Endothelial cell of umbilical vein (primary cell): ENCODE measurements at regions not wholly inside any gene's neighbourhood (a gene's known extent, or its start where the extent isn't known, plus 50 kb on each side); places are given as distances from the start of the nearest gene placed in this dataset.

ENCODE experiments used
- BruUV-seq: library from RNA; stranded (reverse); fragments of 400-500 nt; replicated peaks from 2 replicates; lab custom pipeline; 2021; lab: Mats Ljungman, UMichigan
- CTCF ChIA-PET: fragments of 300-600, 350-600 bp; sonication (Branson Sonifier 250); formaldehyde crosslinking; loops from one replicate; lab custom pipeline; 2021; ENCODE audit warnings: antibody characterized with exemption, inconsistent platforms; lab: Charles Lee
- POLR2A ChIA-PET: fragments of 300-600, 350-600 bp; sonication (Branson Sonifier 250); formaldehyde crosslinking; loops from one replicate; lab custom pipeline; 2021; ENCODE audit warnings: antibody characterized with exemption, inconsistent platforms; lab: Charles Lee
- DNase-seq: peaks from one replicate; pipeline ENCODE4 v3.0.0-alpha.2; 2011; ENCODE audit warnings: low read depth, low spot score
- FAIRE-seq: peaks from 2 replicates; lab custom pipeline; 2011; peaks lifted over from hg19 to GRCh38; lab: Jason Lieb, UNC
- H2AFZ ChIP-seq: 2 replicates; pipeline ENCODE4 v1.6.0; 2012; ENCODE audit warnings: low read depth, low read length, control low read depth, inconsistent platforms
- H3K27ac ChIP-seq: 2 replicates; pipeline ENCODE4 v1.5.1; 2011; ENCODE audit warnings: low read depth, mild to moderate bottlenecking, control low read depth, low read length, moderate library complexity; ENCODE audit not compliant: insufficient read depth
- H3K27me3 ChIP-seq, 2 experiments: 2 replicates each; pipeline versions ENCODE4 v1.6.0 to v1.6.1; 2011; ENCODE audit warnings: low read length in 2 of 2, mixed read lengths in 1 of 2; ENCODE audit not compliant: control insufficient read depth in 2 of 2, insufficient read depth in 2 of 2
- H3K36me3 ChIP-seq, 2 experiments: 2 replicates in 1 of 2; 3 replicates in 1 of 2; pipeline ENCODE4 v1.5.1; 2011; ENCODE audit warnings: low read length in 2 of 2, mild to moderate bottlenecking in 1 of 2, moderate library complexity in 1 of 2; ENCODE audit not compliant: control insufficient read depth in 2 of 2, insufficient read depth in 2 of 2; ENCODE audit errors: extremely low read depth in 1 of 2
- H3K4me1 ChIP-seq: 3 replicates; pipeline ENCODE4 v1.5.1; 2011; ENCODE audit warnings: mild to moderate bottlenecking, low read length; ENCODE audit not compliant: control insufficient read depth, insufficient read depth; ENCODE audit errors: extremely low read depth
- H3K4me2 ChIP-seq: 2 replicates; pipeline ENCODE4 v1.6.1; 2011; ENCODE audit warnings: low read length, control low read depth, mixed read lengths; ENCODE audit not compliant: insufficient read depth
- H3K4me3 ChIP-seq, 3 experiments: fragments of 200-600 bp in 1 of 3; sonication (generic), shearing (Covaris generic) in 1 of 3; replicated peaks in 1 of 3; 2 replicates each; pipeline ENCODE4 v1.5.1; 2011 to 2016; ENCODE audit warnings: control low read depth in 3 of 3, low read length in 3 of 3, mild to moderate bottlenecking in 2 of 3, inconsistent platforms in 1 of 3, low read depth in 1 of 3, moderate library complexity in 1 of 3; ENCODE audit not compliant: insufficient read depth in 1 of 3
- H3K79me2 ChIP-seq: 2 replicates; pipeline ENCODE4 v1.6.0; 2012; ENCODE audit warnings: low read length, inconsistent platforms; ENCODE audit not compliant: control insufficient read depth, insufficient read depth
- H3K9ac ChIP-seq: replicated peaks from 2 replicates; pipeline ENCODE3; 2011; ENCODE audit warnings: low read length, control low read depth; ENCODE audit not compliant: insufficient read depth; ENCODE audit errors: extremely low read depth
- H3K9me1 ChIP-seq: replicated peaks from 3 replicates; pipeline ENCODE4 v1.6.0; 2011; ENCODE audit warnings: mild to moderate bottlenecking, low read length; ENCODE audit not compliant: control insufficient read depth, insufficient read depth; ENCODE audit errors: extremely low read depth
- H3K9me3 ChIP-seq: replicated peaks from 2 replicates; pipeline ENCODE4 v1.5.1; 2012; ENCODE audit warnings: low read length, inconsistent platforms; ENCODE audit not compliant: control insufficient read depth, insufficient read depth
- H4K20me1 ChIP-seq: replicated peaks from 2 replicates; pipeline ENCODE3; 2011; ENCODE audit warnings: mild to moderate bottlenecking, low read length; ENCODE audit not compliant: control insufficient read depth, insufficient read depth; ENCODE audit errors: extremely low read depth
- EZH2 ChIP-seq: IDR thresholded peaks from 2 replicates; pipeline ENCODE4 v1.6.1; 2012; ENCODE audit warnings: borderline replicate concordance, low read depth, mild to moderate bottlenecking, moderate library complexity, low read length, inconsistent platforms; ENCODE audit not compliant: severe bottlenecking
- FOS ChIP-seq: IDR thresholded peaks from 2 replicates; pipeline ENCODE4 v1.6.1; 2011; ENCODE audit warnings: mild to moderate bottlenecking, low read length, moderate library complexity, borderline replicate concordance; ENCODE audit not compliant: insufficient read depth
- GATA2 ChIP-seq: IDR thresholded peaks from 2 replicates; pipeline ENCODE4 v1.7.0; 2011; ENCODE audit warnings: low read depth, mild to moderate bottlenecking, moderate library complexity, mixed read lengths, low read length; ENCODE audit not compliant: insufficient read length, insufficient read depth
- JUN ChIP-seq: IDR thresholded peaks from 2 replicates; pipeline ENCODE4 v1.6.1; 2011; ENCODE audit warnings: borderline replicate concordance, low read depth; ENCODE audit not compliant: insufficient read length, insufficient read depth
- MYC ChIP-seq: IDR thresholded peaks from one replicate; pipeline ENCODE4 v1.6.1; 2011; ENCODE audit warnings: mild to moderate bottlenecking, low read depth, low read length
- POLR2A ChIP-seq: IDR thresholded peaks from 2 replicates; pipeline ENCODE4 v1.6.1; 2012; ENCODE audit warnings: low read depth, mild to moderate bottlenecking, control low read depth, low read length
- dilution Hi-C: fragments of 300-500 bp; cut with MboI; formaldehyde crosslinking; loops from one replicate; pipeline ENCODE4 v1.15.0; 2019; ENCODE audit warnings: low sequenced_read_pairs; ENCODE audit not compliant: extremely low pct_ligation_motif_present
- intact Hi-C: fragments of 100-400 bp; cut with micrococcal nuclease; formaldehyde crosslinking; loops from one replicate; pipeline ENCODE4 v1.10.0; 2022
- TF ChIP-seq, protein P1 (sequence below): IDR thresholded peaks from 2 replicates; pipeline ENCODE4 v1.6.1; 2011; ENCODE audit not compliant: insufficient read depth, insufficient read length
- TF ChIP-seq, protein P2 (sequence below), 2 donors: IDR thresholded peaks; 1 replicate in 1 of 2; 2 replicates in 1 of 2; pipeline ENCODE4 v1.5.1; 2011; ENCODE audit warnings: low read length in 2 of 2, mild to moderate bottlenecking in 2 of 2, moderate library complexity in 2 of 2, control low read depth in 1 of 2, inconsistent platforms in 1 of 2, low read depth in 1 of 2; ENCODE audit not compliant: insufficient read depth in 1 of 2; ENCODE audit errors: extremely low read depth in 1 of 2

DNA sequence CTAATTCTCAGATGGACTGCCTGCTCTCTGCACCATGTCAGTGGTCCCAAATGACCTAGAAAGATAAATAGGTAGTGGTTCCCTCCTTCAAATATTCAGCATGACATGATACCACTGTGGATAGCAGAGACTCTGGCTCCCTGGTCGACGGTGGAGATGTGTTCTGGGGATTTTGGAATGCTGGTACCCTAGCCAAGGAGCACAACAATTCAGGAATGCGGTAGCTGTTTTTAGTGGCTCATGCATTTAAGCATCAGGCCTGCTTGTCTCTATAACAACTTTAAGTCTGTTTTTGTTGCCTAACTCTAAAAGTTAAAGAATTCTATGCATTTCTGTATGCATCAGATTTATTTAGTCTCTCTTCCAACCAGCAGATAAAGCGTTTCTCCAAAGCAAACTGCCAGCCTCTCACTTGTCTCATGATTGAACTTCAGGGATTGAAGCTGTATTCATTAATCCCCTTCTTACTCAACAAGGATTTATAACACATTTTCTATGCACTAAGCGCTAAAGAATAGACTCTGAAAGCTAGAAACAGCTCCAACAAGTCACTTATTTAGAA, 164.9 kb upstream of the BMP4 start:
- ChIA-PET POLR2A (no interaction called here), CTCF (no interaction called here)
- dilution Hi-C loops (no loop called here), intact Hi-C loops (no loop called here)
- Histone ChIP-seq H3K9me3 (no peaks in the 10 kb centered on the region), H4K20me1 (no peaks in the 10 kb centered on the region), H3K4me3 (no peak overlapping the region), H3K9me1 (no peaks in the 10 kb centered on the region), H3K4me1 (peaks cover 14% of the 10 kb centered on the region), H3K27ac (no peak overlapping the region), H3K9ac (no peak overlapping the region), H3K27me3 (no peaks in the 10 kb centered on the region), H3K79me2 (no peaks in the 10 kb centered on the region), H3K4me2 (no peak overlapping the region), H3K36me3 (no peaks in the 10 kb centered on the region), H2AFZ (no peak overlapping the region)
- DNase-seq (no peak), FAIRE-seq (no peak)
- TF ChIP-seq, protein P1, sequence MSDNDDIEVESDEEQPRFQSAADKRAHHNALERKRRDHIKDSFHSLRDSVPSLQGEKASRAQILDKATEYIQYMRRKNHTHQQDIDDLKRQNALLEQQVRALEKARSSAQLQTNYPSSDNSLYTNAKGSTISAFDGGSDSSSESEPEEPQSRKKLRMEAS, result no peak
- no peak for TF ChIP-seq GATA2
- TF ChIP-seq FOS, result no peak
- no peak for TF ChIP-seq POLR2A
- TF ChIP-seq, protein P2, sequence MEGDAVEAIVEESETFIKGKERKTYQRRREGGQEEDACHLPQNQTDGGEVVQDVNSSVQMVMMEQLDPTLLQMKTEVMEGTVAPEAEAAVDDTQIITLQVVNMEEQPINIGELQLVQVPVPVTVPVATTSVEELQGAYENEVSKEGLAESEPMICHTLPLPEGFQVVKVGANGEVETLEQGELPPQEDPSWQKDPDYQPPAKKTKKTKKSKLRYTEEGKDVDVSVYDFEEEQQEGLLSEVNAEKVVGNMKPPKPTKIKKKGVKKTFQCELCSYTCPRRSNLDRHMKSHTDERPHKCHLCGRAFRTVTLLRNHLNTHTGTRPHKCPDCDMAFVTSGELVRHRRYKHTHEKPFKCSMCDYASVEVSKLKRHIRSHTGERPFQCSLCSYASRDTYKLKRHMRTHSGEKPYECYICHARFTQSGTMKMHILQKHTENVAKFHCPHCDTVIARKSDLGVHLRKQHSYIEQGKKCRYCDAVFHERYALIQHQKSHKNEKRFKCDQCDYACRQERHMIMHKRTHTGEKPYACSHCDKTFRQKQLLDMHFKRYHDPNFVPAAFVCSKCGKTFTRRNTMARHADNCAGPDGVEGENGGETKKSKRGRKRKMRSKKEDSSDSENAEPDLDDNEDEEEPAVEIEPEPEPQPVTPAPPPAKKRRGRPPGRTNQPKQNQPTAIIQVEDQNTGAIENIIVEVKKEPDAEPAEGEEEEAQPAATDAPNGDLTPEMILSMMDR (IDR thresholded peaks at IDR 0.05; ENCODE audit: extremely low read depth in 1 of 2, insufficient read depth in 1 of 2, low read depth in 1 of 2, low read length in 2 of 2), result no peak
- TF ChIP-seq MYC, result no peak
- no peak for TF ChIP-seq EZH2
- no peak for TF ChIP-seq JUN
- no TSS peak for BruUV-seq
